GM21825 (cell line): ENCODE measurements at regions not wholly inside any gene's neighbourhood (a gene's known extent, or its start where the extent isn't known, plus 50 kb on each side); places are given as distances from the start of the nearest gene placed in this dataset.
"Not testable (repeated sequence)": the region's sequence is repeated elsewhere in the genome, so short reads cannot be mapped to it uniquely, and the experiment has no call there.

ENCODE experiments used
- ATAC-seq: cut with Tn5 transposase; IDR thresholded peaks from one replicate; pipeline ENCODE4 v1.9.1; 2021; ENCODE audit warnings: mild to moderate bottlenecking, moderate library complexity; ENCODE audit not compliant: unreplicated experiment

- not testable (repeated sequence) for ATAC-seq
Measured at GRCh38 chr3:143175940-143176894, 56.6 kb downstream of the CHST2 start.

GRCh38 chr3:143177965-143178364 is 58.4 kb downstream of the CHST2 start:
- peak; percentile 45 for ATAC-seq

GRCh38 chr3:143178775-143179548 is 59.4 kb downstream of the CHST2 start:
- ATAC-seq: not testable (repeated sequence)

- ATAC-seq: no peak
Measured at GRCh38 chr3:143179603-143180002, 60.0 kb downstream of the CHST2 start.

GRCh38 chr3:143180860-143181259 is 61.3 kb downstream of the CHST2 start:
- ATAC-seq: not testable (repeated sequence)

GRCh38 chr3:143181977-143182376 is 62.4 kb downstream of the CHST2 start:
- ATAC-seq: not testable (repeated sequence)

GRCh38 chr3:143182866-143183664 is 63.5 kb downstream of the CHST2 start:
- ATAC-seq: no peak

- no peak for ATAC-seq
Measured at GRCh38 chr3:143183665-143183964, 64.0 kb downstream of the CHST2 start.

- no peak for ATAC-seq
Measured at GRCh38 chr3:143184099-143184498, 64.5 kb downstream of the CHST2 start.

GRCh38 chr3:143185401-143185800 is 65.8 kb downstream of the CHST2 start:
- no peak for ATAC-seq

- no peak for ATAC-seq
Measured at GRCh38 chr3:143187111-143187510, 67.5 kb downstream of the CHST2 start.

GRCh38 chr3:143188881-143189280 is 69.3 kb downstream of the CHST2 start:
- no peak for ATAC-seq

- ATAC-seq: no peak
Measured at GRCh38 chr3:143190101-143190500, 70.5 kb downstream of the CHST2 start.

- no peak for ATAC-seq
Measured at GRCh38 chr3:143192193-143192592, 72.6 kb downstream of the CHST2 start.

GRCh38 chr3:143200001-143200924 is 80.7 kb downstream of the CHST2 start:
- ATAC-seq: no peak

GRCh38 chr3:143201045-143201444 is 81.5 kb downstream of the CHST2 start:
- ATAC-seq: no peak

- ATAC-seq: no peak
Measured at GRCh38 chr3:143201870-143202752, 82.5 kb downstream of the CHST2 start.

GRCh38 chr3:143203142-143203541 is 83.6 kb downstream of the CHST2 start:
- ATAC-seq: no peak

GRCh38 chr3:143203848-143204247 is 84.3 kb downstream of the CHST2 start:
- no peak for ATAC-seq
